GM19467 (cell line): ENCODE measurements at regions not wholly inside any gene's neighbourhood (a gene's known extent, or its start where the extent isn't known, plus 50 kb on each side); places are given as distances from the start of the nearest gene placed in this dataset.
"Not testable (repeated sequence)": the region's sequence is repeated elsewhere in the genome, so short reads cannot be mapped to it uniquely, and the experiment has no call there.

Experiments
- ATAC-seq: cut with Tn5 transposase; IDR thresholded peaks from one replicate; pipeline ENCODE4 v1.9.1; 2021; ENCODE audit warnings: mild to moderate bottlenecking, moderate library complexity; ENCODE audit not compliant: unreplicated experiment

DNA sequence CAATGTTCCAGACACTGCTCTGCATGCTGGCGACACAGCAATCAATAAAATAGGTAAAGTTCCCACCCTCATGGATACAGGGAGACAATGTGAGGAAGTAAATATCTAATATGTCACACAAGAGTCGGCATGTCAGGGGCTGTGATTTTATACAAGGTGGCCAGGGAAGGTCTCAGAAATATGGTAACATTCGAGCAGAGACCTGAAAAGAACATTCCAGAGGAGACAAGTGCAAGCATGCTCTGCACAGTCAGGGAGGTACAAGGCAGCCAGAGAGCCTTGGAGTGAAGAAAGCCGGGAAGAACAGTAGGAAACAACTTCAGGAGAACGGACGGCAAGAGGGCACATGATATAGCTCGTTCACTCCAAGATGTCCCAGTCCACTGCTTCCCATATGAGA is 89.2 kb upstream of the ZNF462 start:
- ATAC-seq, result no peak

DNA sequence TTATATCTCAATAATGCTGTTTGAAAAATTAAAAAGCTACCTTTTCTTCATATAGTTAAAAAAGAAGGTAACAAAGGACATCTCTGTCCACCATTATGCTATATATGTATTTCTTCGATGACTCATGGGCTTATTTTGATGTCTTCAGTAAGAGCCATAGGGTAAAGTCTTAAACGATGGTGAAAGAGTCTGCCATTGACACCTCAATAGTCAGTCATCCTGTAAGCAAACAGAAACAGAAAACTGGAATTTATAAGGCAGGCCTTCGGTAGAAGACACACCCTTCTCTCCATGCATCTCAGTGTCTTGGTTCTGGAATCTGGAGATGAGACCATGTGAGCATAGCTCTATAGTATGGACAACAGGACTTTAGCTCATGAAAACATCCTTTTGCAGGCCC is 87.0 kb upstream of the ZNF462 start:
- ATAC-seq, result no peak

- ATAC-seq, result no peak
Measured at GRCh38 chr9:106779796-106780195, 83.2 kb upstream of the ZNF462 start.

DNA sequence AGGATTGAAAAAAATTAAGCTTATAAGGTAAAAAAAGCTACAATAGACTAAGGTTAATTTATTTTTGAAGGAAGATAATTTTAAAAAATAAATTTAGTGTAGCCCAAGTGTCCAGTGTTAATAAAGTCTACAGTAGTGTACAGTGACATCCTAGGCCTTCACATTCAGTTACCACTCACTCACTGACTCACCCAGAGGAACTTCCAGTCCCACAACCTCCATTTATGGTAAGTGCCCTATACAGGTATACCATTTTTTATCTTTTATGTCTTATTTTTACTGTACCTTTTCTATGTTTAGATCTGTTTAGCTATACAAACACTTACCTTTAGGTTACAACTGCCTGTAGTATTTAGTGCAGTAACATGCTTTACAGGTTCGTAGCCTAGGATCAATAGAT is 79.8 kb upstream of the ZNF462 start:
- no peak for ATAC-seq

DNA sequence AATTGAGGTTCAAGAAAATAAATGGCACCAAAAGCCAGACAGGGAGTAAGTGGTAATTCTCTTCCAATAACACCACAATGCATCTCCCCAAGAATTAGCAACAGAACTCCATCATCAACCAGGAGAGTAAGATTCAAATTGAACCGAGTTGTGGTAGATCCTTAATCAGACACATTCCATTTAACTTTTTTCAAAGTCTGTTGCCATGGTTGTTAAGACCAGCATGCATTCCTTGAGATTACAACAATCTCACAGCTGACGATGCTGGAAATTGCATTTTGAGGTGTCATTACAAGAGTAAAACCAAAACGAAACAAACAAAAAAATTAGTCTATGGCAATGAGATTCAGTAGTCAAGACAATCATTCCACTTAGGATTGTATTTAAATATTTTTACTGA is 78.9 kb upstream of the ZNF462 start:
- ATAC-seq, result no peak

DNA sequence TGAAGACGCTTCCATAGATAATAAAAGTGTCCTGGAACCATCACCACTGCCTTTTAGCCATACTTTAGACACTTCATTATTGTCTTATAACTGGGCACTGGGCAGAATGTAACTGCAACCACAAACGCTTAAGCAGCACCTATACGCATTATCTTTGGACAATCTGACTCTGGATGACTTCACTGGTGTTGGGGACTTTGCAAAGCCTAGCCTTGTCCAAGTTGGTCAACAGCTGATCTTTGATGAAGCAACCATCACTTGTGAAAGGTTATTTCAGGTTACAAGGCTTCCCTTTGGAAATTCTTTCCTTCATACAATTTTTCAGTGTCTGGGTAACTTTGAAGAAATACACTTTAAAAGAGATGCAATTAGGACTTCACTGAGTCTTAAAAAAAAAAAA is 77.8 kb upstream of the ZNF462 start:
- no peak for ATAC-seq

GRCh38 chr9:106788021-106788420 is 74.9 kb upstream of the ZNF462 start:
- ATAC-seq, result not testable (repeated sequence)

GRCh38 chr9:106795031-106795430 is 67.9 kb upstream of the ZNF462 start:
- ATAC-seq, result no peak

GRCh38 chr9:106796771-106797170 is 66.2 kb upstream of the ZNF462 start:
- no peak for ATAC-seq

GRCh38 chr9:106797299-106797698 is 65.7 kb upstream of the ZNF462 start:
- no peak for ATAC-seq

DNA sequence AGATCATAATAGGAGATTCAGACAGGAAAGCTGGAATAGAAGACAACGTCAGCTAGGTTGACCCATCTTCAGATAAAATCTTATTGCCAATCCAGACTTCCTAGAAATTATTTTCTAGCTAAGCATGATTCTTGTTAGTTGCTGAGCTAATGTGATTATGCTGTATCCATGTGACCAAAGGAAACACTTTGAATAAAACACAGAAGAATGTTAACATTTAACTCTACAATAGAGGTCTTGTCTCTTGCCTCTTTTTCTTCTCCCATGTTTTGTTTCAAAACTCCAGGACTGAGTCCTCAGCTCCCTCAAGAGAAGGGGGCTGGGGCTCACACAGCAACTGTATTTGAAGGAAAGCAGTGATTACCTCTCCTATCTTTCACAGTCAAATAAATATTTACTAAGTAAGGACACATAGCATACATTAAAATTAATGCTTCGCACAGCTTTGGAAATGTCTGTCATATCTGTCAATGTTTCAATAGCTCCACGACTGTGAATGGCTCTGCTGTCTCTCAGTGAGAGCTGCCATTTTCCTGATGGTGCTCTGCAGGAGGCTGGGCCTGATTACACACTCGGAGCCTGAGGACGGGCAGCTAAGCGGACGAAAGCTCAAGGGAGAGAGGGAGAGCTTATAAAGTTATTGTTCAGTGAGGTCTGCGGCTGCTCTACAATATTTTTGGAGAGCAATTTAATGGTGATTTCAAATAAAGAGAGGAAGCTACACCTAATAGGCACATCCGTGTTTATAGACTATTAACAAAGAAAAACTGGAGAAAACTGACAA is 64.8 kb upstream of the ZNF462 start:
- no peak for ATAC-seq

- ATAC-seq, result no peak
Measured at GRCh38 chr9:106799152-106799551, 63.8 kb upstream of the ZNF462 start.

- ATAC-seq, result no peak
Measured at GRCh38 chr9:106800701-106801270, 62.2 kb upstream of the ZNF462 start.

DNA sequence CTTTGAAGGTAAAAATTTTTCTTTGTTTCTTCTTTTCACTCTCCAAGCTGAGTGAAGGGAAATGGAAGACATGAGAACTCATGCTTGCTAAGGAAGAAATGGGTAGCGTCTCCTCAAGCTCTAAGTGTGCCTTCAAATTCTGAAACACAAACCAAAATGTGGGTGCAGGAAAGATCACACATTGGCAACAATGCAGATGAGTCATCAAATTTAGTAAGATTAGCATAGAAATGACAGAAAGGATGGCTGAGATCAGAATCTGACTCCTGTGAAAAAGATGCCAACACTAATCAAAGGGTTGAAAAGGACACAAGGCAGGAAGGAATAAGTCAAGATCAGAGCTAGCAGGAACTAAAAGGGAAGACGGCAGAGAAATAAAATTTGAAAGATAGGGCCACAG is 61.1 kb upstream of the ZNF462 start:
- ATAC-seq, result no peak
